GM12878 (cell line): ENCODE measurements at regions not wholly inside any gene's neighbourhood (a gene's known extent, or its start where the extent isn't known, plus 50 kb on each side); places are given as distances from the start of the nearest gene placed in this dataset.
A peak's percentile ranks its signal among the peaks of the same experiment; 100 is the strongest.

ENCODE experiments used
- ATAC-seq: fragments of 200-7000 bp; cut with Tn5 transposase; 3 replicates; pipeline ENCODE4 v1.9.1; 2020; ENCODE audit warnings: mild to moderate bottlenecking, moderate library complexity
- BruUV-seq: library from RNA; stranded (reverse); fragments of 400-500 nt; replicated peaks from 2 replicates; lab custom pipeline; 2021; lab: Mats Ljungman, UMichigan
- CTCF ChIA-PET: fragments of 300-600 bp; sonication (Branson Sonifier 250); formaldehyde crosslinking; extraction: SDS; loops from one replicate; lab custom pipeline; 2021; ENCODE audit warnings: inconsistent platforms; lab: Yijun Ruan, JAX
- POLR2A ChIA-PET: fragments of 350-600 bp; formaldehyde crosslinking; extraction: SDS; loops from one replicate; lab custom pipeline; 2021; ENCODE audit warnings: inconsistent platforms; lab: Charles Lee
- RAD21 ChIA-PET: fragments of 300-600 bp; sonication (Branson Sonifier 250); formaldehyde crosslinking; loops from one replicate; lab custom pipeline; 2023; ENCODE audit warnings: antibody characterized with exemption; ENCODE audit not compliant: unreplicated experiment; lab: Charles Lee
- SMC1A ChIA-PET: fragments of 300-600 bp; sonication (Branson Sonifier 250); formaldehyde crosslinking; loops from one replicate; lab custom pipeline; 2023; ENCODE audit not compliant: unreplicated experiment, uncharacterized antibody; lab: Charles Lee
- DNase-seq: peaks from one replicate; pipeline ENCODE4 v3.0.0-alpha.2; 2011; ENCODE audit warnings: low read depth, low spot score
- FAIRE-seq: peaks from 3 replicates; lab custom pipeline; 2011; peaks lifted over from hg19 to GRCh38; lab: Jason Lieb, UNC
- H2AFZ ChIP-seq: 2 replicates; pipeline ENCODE4 v1.6.0; 2011; ENCODE audit warnings: low read depth, low read length, control low read depth; ENCODE audit not compliant: control insufficient read depth
- H3K27ac ChIP-seq: 2 replicates; pipeline ENCODE4 v1.5.1; 2011; ENCODE audit warnings: control low read depth; ENCODE audit not compliant: control insufficient read depth, insufficient read depth
- H3K27me3 ChIP-seq, 2 experiments: replicated peaks in 1 of 2; 2 replicates each; pipeline versions ENCODE4 v1.6.0 to v1.6.1; 2011; ENCODE audit warnings: low read length in 1 of 2; ENCODE audit not compliant: control insufficient read depth in 2 of 2, insufficient read depth in 2 of 2
- H3K36me3 ChIP-seq, 2 experiments: 2 replicates each; pipeline ENCODE4 v1.5.1; 2011; ENCODE audit warnings: low read length in 1 of 2; ENCODE audit not compliant: control insufficient read depth in 2 of 2, insufficient read depth in 2 of 2
- H3K4me1 ChIP-seq: 2 replicates; pipeline ENCODE4 v1.6.1; 2011; ENCODE audit warnings: mild to moderate bottlenecking, low read length, moderate library complexity, mixed read lengths; ENCODE audit not compliant: control insufficient read depth, insufficient read depth
- H3K4me2 ChIP-seq: 2 replicates; pipeline ENCODE4 v1.6.0; 2011; ENCODE audit warnings: control low read depth; ENCODE audit not compliant: control insufficient read depth, insufficient read depth
- H3K4me3 ChIP-seq: fragments of 200-600 bp; sonication (generic); 2 replicates; pipeline ENCODE4 v1.5.1; 2016
- H3K79me2 ChIP-seq: 2 replicates; pipeline ENCODE4 v1.6.0; 2011; ENCODE audit warnings: low read length; ENCODE audit not compliant: control insufficient read depth, insufficient read depth
- H3K9ac ChIP-seq: 2 replicates; pipeline ENCODE4 v1.8.0; 2011; ENCODE audit warnings: low read length, control low read depth, mixed read lengths; ENCODE audit not compliant: control insufficient read depth, insufficient read depth
- H3K9me3 ChIP-seq: replicated peaks from 3 replicates; pipeline ENCODE4 v1.5.1; 2011; ENCODE audit warnings: mild to moderate bottlenecking, low read length; ENCODE audit not compliant: control insufficient read depth, insufficient read depth
- H4K20me1 ChIP-seq: 2 replicates; pipeline ENCODE4 v1.6.0; 2011; ENCODE audit not compliant: control insufficient read depth, insufficient read depth
- ATF7 ChIP-seq: fragments of 450-650 bp; IDR thresholded peaks from 2 replicates; pipeline ENCODE4 v1.6.1; 2016; ENCODE audit warnings: low read depth, mild to moderate bottlenecking
- CHD1 ChIP-seq: IDR thresholded peaks from 2 replicates; pipeline ENCODE4 v1.6.1; 2012; ENCODE audit warnings: low read depth, low read length, improper control_type of control experiment
- ETV6 ChIP-seq, 2 experiments: fragments of 450-650 bp in 1 of 2; IDR thresholded peaks in 1 of 2; conservative IDR thresholded peaks in 1 of 2; 2 replicates each; pipeline ENCODE4 v1.6.1; 2014; ENCODE audit warnings: antibody characterized with exemption in 1 of 2, borderline replicate concordance in 1 of 2, low read depth in 1 of 2, mild to moderate bottlenecking in 1 of 2, moderate library complexity in 1 of 2
- IKZF2 ChIP-seq, 2 experiments: fragments of 450-650 bp; IDR thresholded peaks; 2 replicates each; pipeline ENCODE4 v1.6.1; 2017; ENCODE audit warnings: mild to moderate bottlenecking in 2 of 2, moderate library complexity in 2 of 2
- JUNB ChIP-seq: IDR thresholded peaks from 2 replicates; pipeline ENCODE4 v1.6.1; 2016; ENCODE audit warnings: antibody characterized with exemption, mild to moderate bottlenecking
- MEF2A ChIP-seq: IDR thresholded peaks from 2 replicates; pipeline ENCODE4 v1.6.1; 2011; ENCODE audit warnings: low read depth, mild to moderate bottlenecking, low read length, moderate library complexity; ENCODE audit not compliant: insufficient read depth
- NFIC ChIP-seq: IDR thresholded peaks from 2 replicates; pipeline ENCODE4 v1.6.1; 2012; ENCODE audit warnings: low read depth, mild to moderate bottlenecking, inconsistent platforms, low read length, moderate library complexity
- PAX8 ChIP-seq: fragments of 450-650 bp; IDR thresholded peaks from 2 replicates; pipeline ENCODE4 v1.6.1; 2017; ENCODE audit warnings: mild to moderate bottlenecking, moderate library complexity
- RUNX3 ChIP-seq: IDR thresholded peaks from 2 replicates; pipeline ENCODE4 v1.6.1; 2012; ENCODE audit warnings: low read length, inconsistent platforms
- STAT1 ChIP-seq: fragments of 450-650 bp; conservative IDR thresholded peaks from 2 replicates; pipeline ENCODE4 v1.6.1; 2014; ENCODE audit warnings: antibody characterized with exemption, mild to moderate bottlenecking
- YBX1 ChIP-seq: fragments of 450-650 bp; IDR thresholded peaks from 2 replicates; pipeline ENCODE4 v1.6.1; 2016; ENCODE audit warnings: antibody characterized with exemption
- WGBS: methylation state at CpG from one replicate; pipeline ENCODE4 v1.1.6; 2016; ENCODE audit warnings: low lambda C conversion rate; ENCODE audit not compliant: insufficient replicate concordance, insufficient coverage; ENCODE audit errors: missing lambda C conversion rate; 5-methylcytosine and 5-hydroxymethylcytosine counted together
- in situ Hi-C: fragments of 300-500 bp; cut with MboI; formaldehyde crosslinking; loops from 9 replicates; pipeline ENCODE4 v1.14.3; 2018; ENCODE audit warnings: mixed read lengths
- intact Hi-C: fragments of 100-400 bp; cut with micrococcal nuclease; formaldehyde crosslinking; loops from one replicate; pipeline ENCODE4 v1.14.2; 2022; ENCODE audit not compliant: unreplicated experiment

GRCh38 chr5:99054972-99055371 lies 126.2 kb upstream of the CHD1 start:
- Histone ChIP-seq H3K27ac (no peak overlapping the region), H3K36me3 (no peaks in the 10 kb centered on the region), H3K9me3 (no peaks in the 10 kb centered on the region), H3K9ac (no peak overlapping the region), H4K20me1 (no peaks in the 10 kb centered on the region), H3K79me2 (no peaks in the 10 kb centered on the region), H3K27me3 (no peaks in the 10 kb centered on the region), H3K4me2 (no peak overlapping the region), H3K4me3 (no peak overlapping the region), H2AFZ (0 out of 2 replicates have a peak overlapping the region, but pooled peaks have one; percentile 3), H3K4me1 (peaks cover 9% of the 10 kb centered on the region; the same call in 1 of the 2 replicates)
- ChIA-PET RAD21 (interaction anchor here (0.9 to 1.7 kb wide), 3 partner anchors 21 to 157 kb away, joined by 3 to 4 read pairs (median 4); no protein-coding TSS in a partner anchor), SMC1A (interaction anchor here (1.1 to 1.6 kb wide), 3 partner anchors 28 to 215 kb away, joined by 3 to 7 read pairs (median 3); no protein-coding TSS in a partner anchor), POLR2A (no interaction called here), CTCF (interaction anchor here (0.7 to 1.3 kb wide), 4 partner anchors 30 to 1826 kb away, joined by 3 read pairs; no protein-coding TSS in a partner anchor)
- WGBS: 43% methylated on average over 1 of the region's 1 CpG
- in situ Hi-C loops (no loop called here), intact Hi-C loops (no loop called here)
- no TSS peak for BruUV-seq
- peak; percentile 87 for ATAC-seq
- TF ChIP-seq ETV6 (conservative IDR thresholded peaks at IDR 0.05 in 1 of 2, IDR thresholded peaks at IDR 0.05 in 1 of 2; ENCODE audit: borderline replicate concordance in 1 of 2, low read depth in 1 of 2) (0 out of 4 replicates have a peak, but pooled peaks of 1 of the 2 experiments have one; percentile 11), CHD1 (no peak), IKZF2 (IDR thresholded peaks at IDR 0.05) (peak in 1 of 2 experiments; percentile 11; a peak in 1 of 4 replicates), RUNX3 (peak; percentile 46; the same call in 1 of the 2 replicates), ATF7 (peak; percentile 64), NFIC (0 out of 2 replicates have a peak, but pooled peaks have one; percentile 20), YBX1 (no peak), PAX8 (no peak), MEF2A (peak; percentile 39; the same call in 1 of the 2 replicates), JUNB (peak; percentile 20; the same call in 1 of the 2 replicates), STAT1 (no peak)
- no peak for DNase-seq
- peak; percentile 62 for FAIRE-seq
